Caco-2 (cell line): ENCODE measurements at regions not wholly inside any gene's neighbourhood (a gene's known extent, or its start where the extent isn't known, plus 50 kb on each side); places are given as distances from the start of the nearest gene placed in this dataset.

Source experiments
- BruUV-seq: library from RNA; stranded (reverse); fragments of 400-500 nt; replicated peaks from 2 replicates; lab custom pipeline; 2021; lab: Mats Ljungman, UMichigan
- CTCF ChIA-PET: fragments of 300-600 bp; sonication (Branson Sonifier 250); formaldehyde crosslinking; loops from one replicate; lab custom pipeline; 2022; ENCODE audit warnings: antibody characterized with exemption; lab: Charles Lee
- POLR2A ChIA-PET: fragments of 300-600 bp; sonication (Branson Sonifier 250); formaldehyde crosslinking; loops from one replicate; lab custom pipeline; 2022; ENCODE audit warnings: antibody characterized with exemption; lab: Charles Lee
- DNase-seq, 2 experiments: peaks; one replicate each; pipeline versions ENCODE4 v3.0.0 to v3.0.0-alpha.2; 2020 to 2022
- H3K27me3 ChIP-seq: replicated peaks from 2 replicates; pipeline ENCODE4 v1.6.0; 2011; ENCODE audit warnings: low read length; ENCODE audit not compliant: control insufficient read depth, insufficient read depth
- H3K36me3 ChIP-seq: 2 replicates; pipeline ENCODE4 v1.5.1; 2011; ENCODE audit warnings: low read length; ENCODE audit not compliant: control insufficient read depth, insufficient read depth
- H3K4me1 ChIP-seq: fragments of 250-450 bp; sonication (Bioruptor Pico); 2 replicates; pipeline ENCODE4 v1.5.1; 2020; ENCODE audit warnings: mild to moderate bottlenecking
- H3K4me3 ChIP-seq: 2 replicates; pipeline ENCODE4 v1.5.1; 2011; ENCODE audit warnings: low read depth, mild to moderate bottlenecking, control low read depth, low read length
- H3K9me3 ChIP-seq: fragments of 250-450 bp; sonication (Bioruptor Pico); 2 replicates; pipeline ENCODE4 v1.5.1; 2020; ENCODE audit warnings: mild to moderate bottlenecking, moderate library complexity
- H3K27ac Mint-ChIP-seq: one replicate; pipeline ENCODE4 v1.8.0; 2022; ENCODE audit warnings: mixed read lengths; ENCODE audit not compliant: unreplicated experiment
- H3K27me3 Mint-ChIP-seq: one replicate; pipeline ENCODE4 v1.8.0; 2022; ENCODE audit warnings: mixed read lengths; ENCODE audit not compliant: insufficient read depth, unreplicated experiment
- H3K36me3 Mint-ChIP-seq: one replicate; pipeline ENCODE4 v1.8.0; 2022; ENCODE audit warnings: mild to moderate bottlenecking, mixed read lengths; ENCODE audit not compliant: insufficient read depth, unreplicated experiment
- H3K4me1 Mint-ChIP-seq: one replicate; pipeline ENCODE4 v1.8.0; 2022; ENCODE audit warnings: low read depth, mixed read lengths; ENCODE audit not compliant: unreplicated experiment
- H3K4me3 Mint-ChIP-seq: one replicate; pipeline ENCODE4 v1.8.0; 2022; ENCODE audit warnings: mild to moderate bottlenecking, moderate library complexity, mixed read lengths; ENCODE audit not compliant: unreplicated experiment
- H3K9me3 Mint-ChIP-seq: one replicate; pipeline ENCODE4 v1.8.0; 2022; ENCODE audit warnings: mixed read lengths; ENCODE audit not compliant: unreplicated experiment
- intact Hi-C: fragments of 100-400 bp; cut with micrococcal nuclease; formaldehyde crosslinking; loops from one replicate; pipeline ENCODE4 v1.10.0; 2022; ENCODE audit not compliant: unreplicated experiment
- TF ChIP-seq, protein P1 (sequence below), 2 experiments: fragments of 200-600 bp in 1 of 2; IDR thresholded peaks; 1 replicate in 1 of 2; 2 replicates in 1 of 2; pipeline versions ENCODE4 v1.5.1 to v1.8.0; 2011 to 2022; ENCODE audit warnings: antibody characterized with exemption in 1 of 2, control low read depth in 1 of 2, inconsistent platforms in 1 of 2, low read depth in 1 of 2, low read length in 1 of 2, mild to moderate bottlenecking in 1 of 2, moderate library complexity in 1 of 2; ENCODE audit not compliant: insufficient read depth in 1 of 2, severe bottlenecking in 1 of 2, unreplicated experiment in 1 of 2

DNA sequence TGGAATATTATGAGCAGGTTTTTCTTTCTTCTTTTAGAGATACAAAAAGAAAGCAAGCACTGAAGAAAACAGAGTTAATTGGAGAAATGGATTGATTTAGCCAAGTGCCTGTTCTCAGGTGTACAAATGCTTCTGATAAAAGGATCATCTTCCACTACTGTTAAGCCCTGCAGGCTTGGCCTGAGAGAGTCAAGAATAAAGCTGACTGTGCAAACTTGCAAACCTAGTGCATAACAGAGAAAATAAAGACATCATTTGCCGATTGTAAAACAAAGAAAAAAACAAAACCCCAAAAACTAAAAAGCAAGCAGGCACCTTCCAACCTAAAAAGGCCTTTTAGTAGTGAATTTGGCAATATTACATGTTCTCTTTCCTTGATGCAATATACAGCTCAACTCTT is 78.0 kb upstream of the CCDC80 start:
- CTCF ChIA-PET = no interaction called here
- no peak for DNase-seq
- Mint-ChIP-seq H3K4me1 (no peaks in the 10 kb centered on the region), H3K27ac (no peak overlapping the region), H3K9me3 (peaks cover 9% of the 10 kb centered on the region), H3K27me3 (no peaks in the 10 kb centered on the region), H3K36me3 (peaks cover 3% of the 10 kb centered on the region), H3K4me3 (no peak overlapping the region)
- TF ChIP-seq, protein P1, sequence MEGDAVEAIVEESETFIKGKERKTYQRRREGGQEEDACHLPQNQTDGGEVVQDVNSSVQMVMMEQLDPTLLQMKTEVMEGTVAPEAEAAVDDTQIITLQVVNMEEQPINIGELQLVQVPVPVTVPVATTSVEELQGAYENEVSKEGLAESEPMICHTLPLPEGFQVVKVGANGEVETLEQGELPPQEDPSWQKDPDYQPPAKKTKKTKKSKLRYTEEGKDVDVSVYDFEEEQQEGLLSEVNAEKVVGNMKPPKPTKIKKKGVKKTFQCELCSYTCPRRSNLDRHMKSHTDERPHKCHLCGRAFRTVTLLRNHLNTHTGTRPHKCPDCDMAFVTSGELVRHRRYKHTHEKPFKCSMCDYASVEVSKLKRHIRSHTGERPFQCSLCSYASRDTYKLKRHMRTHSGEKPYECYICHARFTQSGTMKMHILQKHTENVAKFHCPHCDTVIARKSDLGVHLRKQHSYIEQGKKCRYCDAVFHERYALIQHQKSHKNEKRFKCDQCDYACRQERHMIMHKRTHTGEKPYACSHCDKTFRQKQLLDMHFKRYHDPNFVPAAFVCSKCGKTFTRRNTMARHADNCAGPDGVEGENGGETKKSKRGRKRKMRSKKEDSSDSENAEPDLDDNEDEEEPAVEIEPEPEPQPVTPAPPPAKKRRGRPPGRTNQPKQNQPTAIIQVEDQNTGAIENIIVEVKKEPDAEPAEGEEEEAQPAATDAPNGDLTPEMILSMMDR (IDR thresholded peaks at IDR 0.05; ENCODE audit: insufficient read depth in 1 of 2, low read depth in 1 of 2, low read length in 1 of 2, severe bottlenecking in 1 of 2, unreplicated experiment in 1 of 2) = no peak
- no peaks in the 10 kb centered on the region for H3K4me1 ChIP-seq
- H3K9me3 ChIP-seq = no peaks in the 10 kb centered on the region
- H3K27me3 ChIP-seq = no peaks in the 10 kb centered on the region
- no peaks in the 10 kb centered on the region for H3K36me3 ChIP-seq
- no TSS peak for BruUV-seq
- no peak overlapping the region for H3K4me3 ChIP-seq
- intact Hi-C loops = no loop called here
- POLR2A ChIA-PET = no interaction called here

GRCh38 chr3:112718516-112718915 is 77.6 kb upstream of the CCDC80 start:
- Histone ChIP-seq H3K4me1 (no peaks in the 10 kb centered on the region), H3K4me3 (no peak overlapping the region), H3K36me3 (no peaks in the 10 kb centered on the region), H3K9me3 (no peaks in the 10 kb centered on the region), H3K27me3 (no peaks in the 10 kb centered on the region)
- TF ChIP-seq, protein P1 (IDR thresholded peaks at IDR 0.05; ENCODE audit: insufficient read depth in 1 of 2, low read depth in 1 of 2, low read length in 1 of 2, severe bottlenecking in 1 of 2, unreplicated experiment in 1 of 2) = no peak
- ChIA-PET POLR2A (no interaction called here), CTCF (no interaction called here)
- no peaks in the 10 kb centered on the region for H3K36me3 Mint-ChIP-seq
- intact Hi-C loops = no loop called here
- H3K27me3 Mint-ChIP-seq = no peaks in the 10 kb centered on the region
- H3K4me3 Mint-ChIP-seq = no peak overlapping the region
- H3K4me1 Mint-ChIP-seq = no peaks in the 10 kb centered on the region
- H3K9me3 Mint-ChIP-seq = peaks cover 9% of the 10 kb centered on the region
- BruUV-seq = no TSS peak
- no peak overlapping the region for H3K27ac Mint-ChIP-seq
- no peak for DNase-seq

- no TSS peak for BruUV-seq
- Mint-ChIP-seq H3K27ac (no peak overlapping the region), H3K27me3 (no peaks in the 10 kb centered on the region), H3K4me3 (no peak overlapping the region), H3K36me3 (no peaks in the 10 kb centered on the region), H3K4me1 (no peaks in the 10 kb centered on the region), H3K9me3 (peaks cover 12% of the 10 kb centered on the region)
- TF ChIP-seq, protein P1 (IDR thresholded peaks at IDR 0.05; ENCODE audit: insufficient read depth in 1 of 2, low read depth in 1 of 2, low read length in 1 of 2, severe bottlenecking in 1 of 2, unreplicated experiment in 1 of 2) = no peak
- Histone ChIP-seq H3K27me3 (no peaks in the 10 kb centered on the region), H3K9me3 (peaks cover 6% of the 10 kb centered on the region; the same call in 1 of the 2 replicates), H3K4me1 (no peaks in the 10 kb centered on the region), H3K36me3 (no peaks in the 10 kb centered on the region), H3K4me3 (no peak overlapping the region)
- CTCF ChIA-PET = no interaction called here
- intact Hi-C loops = no loop called here
- no peak for DNase-seq
- POLR2A ChIA-PET = no interaction called here
These were observed 69.0 kb upstream of the CCDC80 start for GRCh38 chr3:112709911-112710310.
